Thyroid gland (tissue), 4 donors: ENCODE measurements at regions not wholly inside any gene's neighbourhood (a gene's known extent, or its start where the extent isn't known, plus 50 kb on each side); places are given as distances from the start of the nearest gene placed in this dataset.

Source experiments
- DNase-seq, 2 donors: peaks; one replicate each; pipeline ENCODE4 v3.0.0-alpha.2; 2019
- H3K27ac ChIP-seq, 3 donors: fragments of 200-600 bp; sonication (generic); 1 replicate in 2 of 3; 2 replicates in 1 of 3; pipeline ENCODE4 v1.5.1; 2016 to 2019; ENCODE audit warnings: mild to moderate bottlenecking in 1 of 3, moderate library complexity in 1 of 3
- H3K27me3 ChIP-seq: fragments of 200-600 bp; sonication (generic); one replicate; pipeline ENCODE4 v1.5.1; 2019
- H3K36me3 ChIP-seq, 2 donors: fragments of 200-600 bp; sonication (generic); one replicate each; pipeline ENCODE4 v1.5.1; 2016 to 2019
- H3K4me1 ChIP-seq, 2 donors: fragments of 200-600 bp; sonication (generic); one replicate each; pipeline ENCODE4 v1.5.1; 2017 to 2019
- H3K4me3 ChIP-seq, 3 donors: fragments of 200-600 bp; sonication (generic); replicated peaks in 1 of 3; 1 replicate in 2 of 3; 2 replicates in 1 of 3; pipeline ENCODE4 v1.5.1; 2016; ENCODE audit warnings: mild to moderate bottlenecking in 1 of 3
- H3K9me3 ChIP-seq: fragments of 200-600 bp; sonication (generic); one replicate; pipeline ENCODE4 v1.5.1; 2017
- CTCF ChIP-seq, 6 experiments: fragments of 200-600 bp in 3 of 6; fragments of 450-650 bp in 3 of 6; sonication (generic) in 3 of 6; IDR thresholded peaks; one replicate each; pipeline ENCODE4 v1.5.1; 2016 to 2019; ENCODE audit warnings: antibody characterized with exemption in 6 of 6, mild to moderate bottlenecking in 2 of 6, inconsistent platforms in 1 of 6, moderate library complexity in 1 of 6
- POLR2A ChIP-seq, 2 donors: fragments of 450-650 bp; IDR thresholded peaks; one replicate each; pipeline ENCODE4 v1.6.1; 2017; ENCODE audit warnings: antibody characterized with exemption in 2 of 2, mild to moderate bottlenecking in 2 of 2, moderate library complexity in 1 of 2
- WGBS, 2 donors: methylation state at CpG; one replicate each; pipeline ENCODE4 v1.1.5; 2017; 5-methylcytosine and 5-hydroxymethylcytosine counted together
- intact Hi-C: fragments of 100-400 bp; cut with DNase I; formaldehyde crosslinking; loops from one replicate; pipeline ENCODE4 v1.15.1; 2023

GRCh38 chr13:40208517-40208916 lies 457.9 kb downstream of the FOXO1 start:
- 94 to 96% methylated on average over 4 of the region's 4 CpGs for WGBS, 2 donors
- Histone ChIP-seq H3K36me3 (no peaks in the 10 kb centered on the region), H3K27ac (no peak overlapping the region), H3K27me3 (no peaks in the 10 kb centered on the region), H3K4me1 (no peaks in the 10 kb centered on the region), H3K9me3 (no peaks in the 10 kb centered on the region), H3K4me3 (no peak overlapping the region)
- intact Hi-C loops = no loop called here
- no peak for DNase-seq
- TF ChIP-seq CTCF (IDR thresholded peaks at IDR 0.05) (no peak), POLR2A (IDR thresholded peaks at IDR 0.05) (no peak)

- H3K27ac ChIP-seq = no peak overlapping the region
- H3K4me3 ChIP-seq = no peak overlapping the region
- intact Hi-C loops = no loop called here
- no peak for DNase-seq
- 64 to 73% methylated on average over 4 of the region's 4 CpGs for WGBS, 2 donors
- TF ChIP-seq CTCF (IDR thresholded peaks at IDR 0.05) = no peak
- TF ChIP-seq POLR2A (IDR thresholded peaks at IDR 0.05) = no peak
- H3K4me1 ChIP-seq = no peaks in the 10 kb centered on the region
- no peaks in the 10 kb centered on the region for H3K9me3 ChIP-seq
- no peaks in the 10 kb centered on the region for H3K36me3 ChIP-seq
- no peaks in the 10 kb centered on the region for H3K27me3 ChIP-seq
Observed at GRCh38 chr13:40210865-40211585, 455.4 kb downstream of the FOXO1 start.

- TF ChIP-seq CTCF (IDR thresholded peaks at IDR 0.05) (no peak), POLR2A (IDR thresholded peaks at IDR 0.05) (no peak)
- WGBS, 2 donors = 94 to 95% methylated on average over 3 of the region's 3 CpGs
- H3K4me1 ChIP-seq = no peaks in the 10 kb centered on the region
- DNase-seq = no peak
- H3K27me3 ChIP-seq = no peaks in the 10 kb centered on the region
- H3K36me3 ChIP-seq = no peaks in the 10 kb centered on the region
- intact Hi-C loops = no loop called here
- no peak overlapping the region for H3K27ac ChIP-seq
- no peak overlapping the region for H3K4me3 ChIP-seq
- no peaks in the 10 kb centered on the region for H3K9me3 ChIP-seq
Observed at GRCh38 chr13:40211586-40211968, 454.9 kb downstream of the FOXO1 start.

- no peaks in the 10 kb centered on the region for H3K4me1 ChIP-seq
- H3K27ac ChIP-seq = no peak overlapping the region
- H3K36me3 ChIP-seq = no peaks in the 10 kb centered on the region
- intact Hi-C loops = no loop called here
- no peak for DNase-seq
- TF ChIP-seq POLR2A (IDR thresholded peaks at IDR 0.05) = no peak
- TF ChIP-seq CTCF (IDR thresholded peaks at IDR 0.05) = no peak
- no peaks in the 10 kb centered on the region for H3K27me3 ChIP-seq
- H3K9me3 ChIP-seq = no peaks in the 10 kb centered on the region
- H3K4me3 ChIP-seq = no peak overlapping the region
Observed at GRCh38 chr13:40213779-40214178, 452.7 kb downstream of the FOXO1 start.

- WGBS, 2 donors = 82 to 90% methylated on average over 1 of the region's 1 CpG
- intact Hi-C loops = no loop called here
- H3K4me1 ChIP-seq = peaks cover 4% of the 10 kb centered on the region in 2 donors
Observed at GRCh38 chr13:40215311-40215710, 451.1 kb downstream of the FOXO1 start.

More at GRCh38 chr13:40215311-40215710, 451.1 kb downstream of the FOXO1 start:
- Histone ChIP-seq H3K27me3 (no peaks in the 10 kb centered on the region), H3K36me3 (no peaks in the 10 kb centered on the region), H3K27ac (no peak overlapping the region), H3K4me3 (no peak overlapping the region), H3K9me3 (no peaks in the 10 kb centered on the region)
- no peak for DNase-seq
- TF ChIP-seq POLR2A (IDR thresholded peaks at IDR 0.05) = no peak
- no peak for TF ChIP-seq CTCF (IDR thresholded peaks at IDR 0.05)
